NB4 (cell line): ENCODE measurements at regions not wholly inside any gene's neighbourhood (a gene's known extent, or its start where the extent isn't known, plus 50 kb on each side); places are given as distances from the start of the nearest gene placed in this dataset.

Experiments used
- CTCF ChIP-seq: IDR thresholded peaks from one replicate; pipeline ENCODE4 v1.5.1; 2012; ENCODE audit warnings: low read depth, low read length
- POLR2A ChIP-seq: IDR thresholded peaks from 2 replicates; pipeline ENCODE4 v1.6.1; 2011; ENCODE audit warnings: mild to moderate bottlenecking; ENCODE audit not compliant: insufficient read length; ENCODE audit errors: extremely low read depth

- TF ChIP-seq CTCF (no peak), POLR2A (no peak)
Observed at GRCh38 chr12:123049398-123050240, 69.1 kb downstream of the ARL6IP4 start.
